Liver (tissue), 8 donors: ENCODE measurements at regions not wholly inside any gene's neighbourhood (a gene's known extent, or its start where the extent isn't known, plus 50 kb on each side); places are given as distances from the start of the nearest gene placed in this dataset.

Experiments used
- DNase-seq: peaks from one replicate; pipeline ENCODE4 v3.0.0-alpha.2; 2017; ENCODE audit warnings: low spot score
- H3K27ac ChIP-seq, 2 donors: one replicate each; pipeline ENCODE4 v1.7.0; 2013; ENCODE audit warnings: inconsistent platforms in 2 of 2, low read length in 2 of 2, control low read depth in 1 of 2, low read depth in 1 of 2, mild to moderate bottlenecking in 1 of 2
- H3K27me3 ChIP-seq, 4 donors: one replicate each; pipeline versions ENCODE4 v1.6.1 to v1.7.0; 2013; ENCODE audit warnings: low read length in 3 of 4, inconsistent platforms in 1 of 4, mild to moderate bottlenecking in 1 of 4, moderate library complexity in 1 of 4; ENCODE audit not compliant: control insufficient read depth in 4 of 4, insufficient read depth in 4 of 4
- H3K36me3 ChIP-seq, 4 donors: one replicate each; pipeline versions ENCODE4 v1.6.1 to v1.7.0; 2013; ENCODE audit warnings: low read length in 3 of 4, mild to moderate bottlenecking in 3 of 4, low read depth in 1 of 4, moderate library complexity in 1 of 4; ENCODE audit not compliant: control insufficient read depth in 4 of 4, insufficient read depth in 3 of 4
- H3K4me1 ChIP-seq, 4 donors: one replicate each; pipeline versions ENCODE4 v1.6.1 to v1.7.0; 2013; ENCODE audit warnings: low read length in 3 of 4, mild to moderate bottlenecking in 3 of 4, moderate library complexity in 1 of 4; ENCODE audit not compliant: control insufficient read depth in 4 of 4, insufficient read depth in 4 of 4
- H3K4me3 ChIP-seq, 3 donors: one replicate each; pipeline versions ENCODE4 v1.6.1 to v1.7.0; 2013; ENCODE audit warnings: low read length in 3 of 3, control low read depth in 1 of 3, low read depth in 1 of 3, mild to moderate bottlenecking in 1 of 3
- H3K9ac ChIP-seq, 2 donors: one replicate each; pipeline ENCODE4 v1.7.0; 2013; ENCODE audit warnings: low read length in 2 of 2, mild to moderate bottlenecking in 2 of 2, moderate library complexity in 2 of 2, control low read depth in 1 of 2, low read depth in 1 of 2
- H3K9me3 ChIP-seq, 4 donors: one replicate each; pipeline versions ENCODE4 v1.6.1 to v1.7.0; 2013; ENCODE audit warnings: low read length in 3 of 4; ENCODE audit not compliant: control insufficient read depth in 4 of 4
- EGR1 ChIP-seq, 2 donors: IDR thresholded peaks; 2 replicates each; pipeline ENCODE4 v1.6.1; 2016 to 2018; ENCODE audit warnings: antibody characterized with exemption in 2 of 2, low read depth in 2 of 2
- FOXA1 ChIP-seq: IDR thresholded peaks from 2 replicates; pipeline ENCODE4 v1.6.1; 2016; ENCODE audit warnings: antibody characterized with exemption
- FOXA2 ChIP-seq: IDR thresholded peaks from 2 replicates; pipeline ENCODE4 v1.6.1; 2016; ENCODE audit warnings: antibody characterized with exemption
- GABPA ChIP-seq, 2 donors: IDR thresholded peaks in 1 of 2; conservative IDR thresholded peaks in 1 of 2; 2 replicates each; pipeline ENCODE4 v1.6.1; 2016; ENCODE audit warnings: antibody characterized with exemption in 2 of 2, mild to moderate bottlenecking in 1 of 2, moderate library complexity in 1 of 2
- HNF4A ChIP-seq, 2 donors: conservative IDR thresholded peaks; 2 replicates each; pipeline ENCODE4 v1.6.1; 2016; ENCODE audit warnings: antibody characterized with exemption in 2 of 2, mild to moderate bottlenecking in 2 of 2
- HNF4G ChIP-seq: IDR thresholded peaks from 2 replicates; pipeline ENCODE4 v1.6.1; 2016; ENCODE audit warnings: antibody characterized with exemption
- JUND ChIP-seq, 2 donors: IDR thresholded peaks; 2 replicates each; pipeline ENCODE4 v1.6.1; 2016; ENCODE audit warnings: antibody characterized with exemption in 2 of 2
- NR2F2 ChIP-seq: IDR thresholded peaks from 2 replicates; pipeline ENCODE4 v1.6.1; 2016; ENCODE audit warnings: antibody characterized with exemption
- RAD21 ChIP-seq, 2 donors: IDR thresholded peaks; 2 replicates each; pipeline ENCODE4 v1.6.1; 2016; ENCODE audit warnings: antibody characterized with exemption in 2 of 2, mild to moderate bottlenecking in 2 of 2
- RXRA ChIP-seq, 2 donors: IDR thresholded peaks; 2 replicates each; pipeline ENCODE4 v1.6.1; 2017 to 2018; ENCODE audit warnings: antibody characterized with exemption in 2 of 2, mild to moderate bottlenecking in 1 of 2
- SP1 ChIP-seq: IDR thresholded peaks from 2 replicates; pipeline ENCODE4 v1.6.1; 2018; ENCODE audit warnings: antibody characterized with exemption, mild to moderate bottlenecking
- TAF1 ChIP-seq: conservative IDR thresholded peaks from 2 replicates; pipeline ENCODE4 v1.6.1; 2016; ENCODE audit warnings: antibody characterized with exemption, mild to moderate bottlenecking
- YY1 ChIP-seq: IDR thresholded peaks from 2 replicates; pipeline ENCODE4 v1.6.1; 2016; ENCODE audit warnings: antibody characterized with exemption, mild to moderate bottlenecking
- WGBS: extraction: QIAGEN DNeasy Blood & Tissue Kit; methylation state at CpG from one replicate; pipeline ENCODE4 v1.1.7; 2013; 5-methylcytosine and 5-hydroxymethylcytosine counted together
- TF ChIP-seq, protein P1 (sequence below): IDR thresholded peaks from 2 replicates; pipeline ENCODE4 v1.6.1; 2016; ENCODE audit warnings: antibody characterized with exemption
- TF ChIP-seq, protein P2 (sequence below): fragments of 150-350 bp; IDR thresholded peaks from 2 replicates; pipeline ENCODE4 v1.5.1; 2017; ENCODE audit warnings: improper control_type of control experiment, low read depth, low read length; ENCODE audit not compliant: missing input control
- TF ChIP-seq, protein P3 (sequence below): IDR thresholded peaks from 2 replicates; pipeline ENCODE4 v1.6.1; 2016; ENCODE audit warnings: antibody characterized with exemption
- TF ChIP-seq, protein P4 (sequence below): IDR thresholded peaks from 2 replicates; pipeline ENCODE4 v1.6.1; 2016; ENCODE audit warnings: antibody characterized with exemption
- TF ChIP-seq, protein P5 (sequence below): IDR thresholded peaks from 2 replicates; pipeline ENCODE4 v1.6.1; 2016; ENCODE audit warnings: antibody characterized with exemption, mild to moderate bottlenecking
- donor health status: healthy.
- donor health status: healthy.
- donor health status: healthy.
- donor health status: healthy.
- donor health status: healthy.

DNA sequence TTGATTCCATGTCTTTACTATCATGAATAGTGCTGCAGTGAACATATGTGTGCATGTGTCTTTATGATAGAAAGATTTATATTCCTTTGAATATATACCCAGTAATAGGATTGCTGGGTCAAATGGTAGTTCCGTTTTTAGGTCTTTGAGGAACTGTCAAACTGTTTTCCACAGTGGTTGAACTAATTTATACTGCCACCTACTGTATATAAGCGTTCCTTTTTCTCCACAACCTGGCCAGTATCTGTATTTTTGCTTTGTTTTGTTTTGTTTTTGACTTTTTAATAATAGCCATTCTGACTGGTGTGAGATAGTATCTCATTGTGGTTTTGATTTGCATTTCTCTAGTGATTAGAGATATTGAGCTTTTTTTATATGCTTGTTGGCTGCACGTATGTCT lies 641.6 kb downstream of the SUCLG1 start:
- Histone ChIP-seq H3K36me3 (no peaks in the 10 kb centered on the region), H3K4me3 (no peak overlapping the region), H3K9ac (no peak overlapping the region), H3K27me3 (no peaks in the 10 kb centered on the region), H3K9me3 (no peaks in the 10 kb centered on the region), H3K4me1 (no peaks in the 10 kb centered on the region), H3K27ac (no peak overlapping the region)
- 33% methylated on average over 3 of the region's 3 CpGs for WGBS
- DNase-seq: no peak
- TF ChIP-seq, protein P1, sequence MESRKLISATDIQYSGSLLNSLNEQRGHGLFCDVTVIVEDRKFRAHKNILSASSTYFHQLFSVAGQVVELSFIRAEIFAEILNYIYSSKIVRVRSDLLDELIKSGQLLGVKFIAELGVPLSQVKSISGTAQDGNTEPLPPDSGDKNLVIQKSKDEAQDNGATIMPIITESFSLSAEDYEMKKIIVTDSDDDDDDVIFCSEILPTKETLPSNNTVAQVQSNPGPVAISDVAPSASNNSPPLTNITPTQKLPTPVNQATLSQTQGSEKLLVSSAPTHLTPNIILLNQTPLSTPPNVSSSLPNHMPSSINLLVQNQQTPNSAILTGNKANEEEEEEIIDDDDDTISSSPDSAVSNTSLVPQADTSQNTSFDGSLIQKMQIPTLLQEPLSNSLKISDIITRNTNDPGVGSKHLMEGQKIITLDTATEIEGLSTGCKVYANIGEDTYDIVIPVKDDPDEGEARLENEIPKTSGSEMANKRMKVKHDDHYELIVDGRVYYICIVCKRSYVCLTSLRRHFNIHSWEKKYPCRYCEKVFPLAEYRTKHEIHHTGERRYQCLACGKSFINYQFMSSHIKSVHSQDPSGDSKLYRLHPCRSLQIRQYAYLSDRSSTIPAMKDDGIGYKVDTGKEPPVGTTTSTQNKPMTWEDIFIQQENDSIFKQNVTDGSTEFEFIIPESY: no peak
- TF ChIP-seq RAD21 (IDR thresholded peaks at IDR 0.05): peak; percentile 72 to 73
- TF ChIP-seq, protein P2, sequence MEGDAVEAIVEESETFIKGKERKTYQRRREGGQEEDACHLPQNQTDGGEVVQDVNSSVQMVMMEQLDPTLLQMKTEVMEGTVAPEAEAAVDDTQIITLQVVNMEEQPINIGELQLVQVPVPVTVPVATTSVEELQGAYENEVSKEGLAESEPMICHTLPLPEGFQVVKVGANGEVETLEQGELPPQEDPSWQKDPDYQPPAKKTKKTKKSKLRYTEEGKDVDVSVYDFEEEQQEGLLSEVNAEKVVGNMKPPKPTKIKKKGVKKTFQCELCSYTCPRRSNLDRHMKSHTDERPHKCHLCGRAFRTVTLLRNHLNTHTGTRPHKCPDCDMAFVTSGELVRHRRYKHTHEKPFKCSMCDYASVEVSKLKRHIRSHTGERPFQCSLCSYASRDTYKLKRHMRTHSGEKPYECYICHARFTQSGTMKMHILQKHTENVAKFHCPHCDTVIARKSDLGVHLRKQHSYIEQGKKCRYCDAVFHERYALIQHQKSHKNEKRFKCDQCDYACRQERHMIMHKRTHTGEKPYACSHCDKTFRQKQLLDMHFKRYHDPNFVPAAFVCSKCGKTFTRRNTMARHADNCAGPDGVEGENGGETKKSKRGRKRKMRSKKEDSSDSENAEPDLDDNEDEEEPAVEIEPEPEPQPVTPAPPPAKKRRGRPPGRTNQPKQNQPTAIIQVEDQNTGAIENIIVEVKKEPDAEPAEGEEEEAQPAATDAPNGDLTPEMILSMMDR: peak; percentile 32

DNA sequence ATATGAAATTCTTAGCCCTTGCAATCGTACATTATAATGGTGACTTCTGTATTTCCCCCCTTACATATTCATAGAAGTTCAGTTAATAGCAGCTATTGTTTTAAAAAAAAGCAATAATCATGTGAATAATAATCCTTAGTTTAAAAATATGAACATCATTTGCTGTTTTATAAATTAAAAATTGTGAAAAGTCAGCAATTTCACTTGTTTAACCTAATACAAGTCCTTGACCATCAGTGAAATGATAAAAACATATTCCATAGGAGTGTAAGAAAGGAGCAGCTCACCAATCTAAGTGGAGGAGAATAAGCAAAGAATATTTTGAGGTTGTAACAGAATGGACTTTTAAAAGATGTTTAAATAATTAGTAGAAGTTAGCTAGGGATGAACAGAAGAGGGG lies 650.2 kb downstream of the SUCLG1 start:
- 93% methylated on average over 1 of the region's 1 CpG for WGBS
- DNase-seq: no peak
- H3K9me3 ChIP-seq: no peaks in the 10 kb centered on the region

More for the DNA sequence above, 650.2 kb downstream of the SUCLG1 start:
- TF ChIP-seq, protein P1: no peak
- TF ChIP-seq, protein P3, sequence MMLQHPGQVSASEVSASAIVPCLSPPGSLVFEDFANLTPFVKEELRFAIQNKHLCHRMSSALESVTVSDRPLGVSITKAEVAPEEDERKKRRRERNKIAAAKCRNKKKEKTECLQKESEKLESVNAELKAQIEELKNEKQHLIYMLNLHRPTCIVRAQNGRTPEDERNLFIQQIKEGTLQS: no peak
- TF ChIP-seq, protein P2: no peak
- TF ChIP-seq NR2F2 (no peak), HNF4G (no peak), HNF4A (conservative IDR thresholded peaks at IDR 0.05) (no peak), FOXA1 (no peak), RAD21 (IDR thresholded peaks at IDR 0.05) (no peak), EGR1 (IDR thresholded peaks at IDR 0.05; ENCODE audit: low read depth in 2 of 2) (no peak), FOXA2 (no peak), TAF1 (no peak), RXRA (IDR thresholded peaks at IDR 0.05) (no peak), JUND (IDR thresholded peaks at IDR 0.05) (no peak), SP1 (no peak), YY1 (no peak), GABPA (IDR thresholded peaks at IDR 0.05 in 1 of 2, conservative IDR thresholded peaks at IDR 0.05 in 1 of 2) (no peak)
- TF ChIP-seq, protein P4, sequence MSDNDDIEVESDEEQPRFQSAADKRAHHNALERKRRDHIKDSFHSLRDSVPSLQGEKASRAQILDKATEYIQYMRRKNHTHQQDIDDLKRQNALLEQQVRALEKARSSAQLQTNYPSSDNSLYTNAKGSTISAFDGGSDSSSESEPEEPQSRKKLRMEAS: no peak
- TF ChIP-seq, protein P5, sequence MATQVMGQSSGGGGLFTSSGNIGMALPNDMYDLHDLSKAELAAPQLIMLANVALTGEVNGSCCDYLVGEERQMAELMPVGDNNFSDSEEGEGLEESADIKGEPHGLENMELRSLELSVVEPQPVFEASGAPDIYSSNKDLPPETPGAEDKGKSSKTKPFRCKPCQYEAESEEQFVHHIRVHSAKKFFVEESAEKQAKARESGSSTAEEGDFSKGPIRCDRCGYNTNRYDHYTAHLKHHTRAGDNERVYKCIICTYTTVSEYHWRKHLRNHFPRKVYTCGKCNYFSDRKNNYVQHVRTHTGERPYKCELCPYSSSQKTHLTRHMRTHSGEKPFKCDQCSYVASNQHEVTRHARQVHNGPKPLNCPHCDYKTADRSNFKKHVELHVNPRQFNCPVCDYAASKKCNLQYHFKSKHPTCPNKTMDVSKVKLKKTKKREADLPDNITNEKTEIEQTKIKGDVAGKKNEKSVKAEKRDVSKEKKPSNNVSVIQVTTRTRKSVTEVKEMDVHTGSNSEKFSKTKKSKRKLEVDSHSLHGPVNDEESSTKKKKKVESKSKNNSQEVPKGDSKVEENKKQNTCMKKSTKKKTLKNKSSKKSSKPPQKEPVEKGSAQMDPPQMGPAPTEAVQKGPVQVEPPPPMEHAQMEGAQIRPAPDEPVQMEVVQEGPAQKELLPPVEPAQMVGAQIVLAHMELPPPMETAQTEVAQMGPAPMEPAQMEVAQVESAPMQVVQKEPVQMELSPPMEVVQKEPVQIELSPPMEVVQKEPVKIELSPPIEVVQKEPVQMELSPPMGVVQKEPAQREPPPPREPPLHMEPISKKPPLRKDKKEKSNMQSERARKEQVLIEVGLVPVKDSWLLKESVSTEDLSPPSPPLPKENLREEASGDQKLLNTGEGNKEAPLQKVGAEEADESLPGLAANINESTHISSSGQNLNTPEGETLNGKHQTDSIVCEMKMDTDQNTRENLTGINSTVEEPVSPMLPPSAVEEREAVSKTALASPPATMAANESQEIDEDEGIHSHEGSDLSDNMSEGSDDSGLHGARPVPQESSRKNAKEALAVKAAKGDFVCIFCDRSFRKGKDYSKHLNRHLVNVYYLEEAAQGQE: no peak
- Histone ChIP-seq H3K9ac (no peak overlapping the region), H3K27me3 (no peaks in the 10 kb centered on the region), H3K4me1 (no peaks in the 10 kb centered on the region), H3K27ac (no peak overlapping the region), H3K4me3 (no peak overlapping the region), H3K36me3 (no peaks in the 10 kb centered on the region)
